ENCODE measurements at regions not wholly inside any gene's neighbourhood (a gene's known extent, or its start where the extent isn't known, plus 50 kb on each side); places are given as distances from the start of the nearest gene placed in this dataset.

DNA sequence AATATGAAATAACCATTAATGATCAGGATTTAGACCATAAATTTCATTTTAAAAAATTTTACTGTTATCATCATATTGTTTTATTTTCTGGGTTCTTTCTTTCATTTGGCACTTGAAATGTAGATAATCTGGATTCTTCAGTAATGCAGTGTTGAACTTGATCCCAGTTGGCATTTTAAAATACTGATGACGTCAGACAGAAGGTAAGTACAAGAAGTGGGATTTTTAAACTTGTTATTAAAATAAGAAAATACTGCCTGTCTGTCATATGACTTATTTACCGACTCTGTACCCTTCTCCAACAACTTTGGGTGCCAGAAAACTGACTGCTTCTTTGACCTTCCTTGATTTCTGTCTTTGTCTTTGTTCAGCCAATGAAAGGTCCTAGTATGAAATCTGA, 415.1 kb upstream of the NEGR1 start:
- Histone ChIP-seq H3K36me3 (ENCODE audit: control insufficient read depth in 2 of 2, insufficient read depth in 2 of 2, low read length in 2 of 2) (no peaks in the 10 kb centered on the region), H3K9me3 (ENCODE audit: control insufficient read depth in 2 of 2, low read length in 2 of 2) (no peaks in the 10 kb centered on the region), H3K27me3 (ENCODE audit: control insufficient read depth in 2 of 2, insufficient read depth in 2 of 2, low read length in 2 of 2) (no peaks in the 10 kb centered on the region), H3K27ac (ENCODE audit: low read depth in 2 of 2, low read length in 2 of 2) (no peak overlapping the region), H3K9ac (ENCODE audit: low read depth in 1 of 2, low read length in 2 of 2) (no peak overlapping the region), H3K4me1 (ENCODE audit: control insufficient read depth in 2 of 2, insufficient read depth in 2 of 2, low read length in 2 of 2) (no peaks in the 10 kb centered on the region), H3K4me3 (ENCODE audit: low read length in 2 of 2) (no peak overlapping the region)

DNA sequence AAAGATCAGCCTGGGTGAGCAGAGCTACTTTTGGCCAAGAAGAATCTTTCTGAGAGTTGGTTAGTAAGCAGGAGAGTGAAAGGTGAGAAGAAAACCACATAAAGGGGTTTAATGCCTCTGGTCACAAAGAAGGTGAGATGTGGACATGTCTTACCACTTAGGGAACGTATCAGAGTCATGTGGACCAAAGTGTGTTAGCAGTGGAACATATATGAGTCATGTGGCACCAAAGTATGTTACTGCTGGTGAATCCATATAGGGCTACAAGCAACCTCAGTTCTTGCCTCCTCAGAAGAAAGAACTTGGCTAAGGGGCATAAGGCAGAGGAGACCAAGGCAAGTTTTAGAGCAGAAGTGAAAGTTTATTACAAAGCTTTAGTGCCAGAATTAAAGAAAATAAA, 411.6 kb upstream of the NEGR1 start:
- no peaks in the 10 kb centered on the region for H3K27me3 ChIP-seq (ENCODE audit: control insufficient read depth in 2 of 2, insufficient read depth in 2 of 2, low read length in 2 of 2)
- no peak overlapping the region for H3K9ac ChIP-seq (ENCODE audit: low read depth in 1 of 2, low read length in 2 of 2)
- no peaks in the 10 kb centered on the region for H3K4me1 ChIP-seq (ENCODE audit: control insufficient read depth in 2 of 2, insufficient read depth in 2 of 2, low read length in 2 of 2)
- no peak overlapping the region for H3K4me3 ChIP-seq (ENCODE audit: low read length in 2 of 2)
- H3K9me3 ChIP-seq (ENCODE audit: control insufficient read depth in 2 of 2, low read length in 2 of 2), result no peaks in the 10 kb centered on the region
- H3K36me3 ChIP-seq (ENCODE audit: control insufficient read depth in 2 of 2, insufficient read depth in 2 of 2, low read length in 2 of 2), result no peaks in the 10 kb centered on the region
- H3K27ac ChIP-seq (ENCODE audit: low read depth in 2 of 2, low read length in 2 of 2), result no peak overlapping the region

DNA sequence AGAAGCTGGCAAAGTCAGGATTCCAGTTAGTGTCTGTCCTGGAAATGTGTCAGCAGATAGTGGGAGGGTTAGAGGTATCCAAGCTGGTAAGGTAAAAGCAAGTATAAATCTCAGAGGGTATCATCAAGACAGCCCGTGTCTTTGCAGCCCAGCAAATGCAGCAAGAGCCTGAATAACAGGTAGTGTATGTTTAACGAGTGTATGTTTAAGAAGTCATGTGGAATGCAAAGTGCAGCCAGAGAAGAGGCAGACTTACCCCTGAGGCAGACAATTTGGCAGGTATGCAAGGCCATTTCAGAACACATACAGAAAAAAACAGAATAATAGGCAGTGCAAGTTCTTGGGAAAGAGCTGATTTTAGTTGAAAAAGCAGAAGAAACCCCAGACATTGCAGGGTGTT, 411.0 kb upstream of the NEGR1 start:
- no peak overlapping the region for H3K9ac ChIP-seq (ENCODE audit: low read depth in 1 of 2, low read length in 2 of 2)
- no peaks in the 10 kb centered on the region for H3K4me1 ChIP-seq (ENCODE audit: control insufficient read depth in 2 of 2, insufficient read depth in 2 of 2, low read length in 2 of 2)
- H3K36me3 ChIP-seq (ENCODE audit: control insufficient read depth in 2 of 2, insufficient read depth in 2 of 2, low read length in 2 of 2), result no peaks in the 10 kb centered on the region
- H3K4me3 ChIP-seq (ENCODE audit: low read length in 2 of 2), result no peak overlapping the region
- no peaks in the 10 kb centered on the region for H3K27me3 ChIP-seq (ENCODE audit: control insufficient read depth in 2 of 2, insufficient read depth in 2 of 2, low read length in 2 of 2)
- H3K27ac ChIP-seq (ENCODE audit: low read depth in 2 of 2, low read length in 2 of 2), result no peak overlapping the region
- H3K9me3 ChIP-seq (ENCODE audit: control insufficient read depth in 2 of 2, low read length in 2 of 2), result peaks cover 0 to 2% of the 10 kb centered on the region in 2 donors

DNA sequence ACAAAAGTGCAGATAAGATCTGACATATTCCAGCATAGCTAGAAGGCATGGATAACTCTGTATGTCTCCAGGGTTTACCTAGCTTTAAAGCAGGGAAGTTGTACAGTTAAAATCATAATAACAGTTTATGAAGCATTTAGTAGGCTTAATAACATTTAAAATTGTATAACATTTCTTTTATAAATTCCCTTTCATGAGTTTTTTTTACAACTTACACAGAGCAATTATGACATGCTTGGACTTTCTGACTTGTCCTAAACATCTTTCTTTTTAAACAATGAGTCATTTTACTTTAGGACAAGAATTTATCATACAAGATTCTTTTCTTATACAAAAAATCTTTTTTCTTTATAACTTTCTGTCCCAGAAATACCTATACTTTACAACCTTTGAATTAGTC, 408.5 kb upstream of the NEGR1 start:
- Histone ChIP-seq H3K9me3 (ENCODE audit: control insufficient read depth in 2 of 2, low read length in 2 of 2) (peaks cover 0 to 2% of the 10 kb centered on the region in 2 donors), H3K27me3 (ENCODE audit: control insufficient read depth in 2 of 2, insufficient read depth in 2 of 2, low read length in 2 of 2) (no peaks in the 10 kb centered on the region), H3K36me3 (ENCODE audit: control insufficient read depth in 2 of 2, insufficient read depth in 2 of 2, low read length in 2 of 2) (no peaks in the 10 kb centered on the region), H3K4me3 (ENCODE audit: low read length in 2 of 2) (no peak overlapping the region), H3K27ac (ENCODE audit: low read depth in 2 of 2, low read length in 2 of 2) (no peak overlapping the region), H3K9ac (ENCODE audit: low read depth in 1 of 2, low read length in 2 of 2) (no peak overlapping the region), H3K4me1 (ENCODE audit: control insufficient read depth in 2 of 2, insufficient read depth in 2 of 2, low read length in 2 of 2) (no peaks in the 10 kb centered on the region)

DNA sequence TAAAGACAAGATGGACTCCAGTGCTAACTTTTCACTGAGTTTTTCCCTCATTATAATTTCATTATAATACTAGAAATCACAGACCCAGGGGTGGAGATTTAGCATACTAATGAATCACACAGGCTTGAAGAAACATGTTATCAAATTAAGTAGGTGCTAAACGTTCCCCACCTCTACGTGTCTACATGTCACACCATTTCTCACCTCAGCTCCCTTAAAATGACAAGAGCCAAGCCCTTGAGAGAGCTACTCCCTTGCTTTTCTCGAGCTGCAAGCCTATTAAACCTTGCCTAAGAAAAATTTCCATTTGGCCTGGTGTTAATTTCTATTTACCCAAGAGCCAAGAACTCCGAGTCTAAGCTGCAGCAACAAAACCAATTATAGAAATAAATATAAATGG, 396.3 kb upstream of the NEGR1 start:
- no peaks in the 10 kb centered on the region for H3K27me3 ChIP-seq (ENCODE audit: control insufficient read depth in 2 of 2, insufficient read depth in 2 of 2, low read length in 2 of 2)
- no peaks in the 10 kb centered on the region for H3K9me3 ChIP-seq (ENCODE audit: control insufficient read depth in 2 of 2, low read length in 2 of 2)
- no peaks in the 10 kb centered on the region for H3K36me3 ChIP-seq (ENCODE audit: control insufficient read depth in 2 of 2, insufficient read depth in 2 of 2, low read length in 2 of 2)
- no peak overlapping the region for H3K9ac ChIP-seq (ENCODE audit: low read depth in 1 of 2, low read length in 2 of 2)
- H3K27ac ChIP-seq (ENCODE audit: low read depth in 2 of 2, low read length in 2 of 2), result no peak overlapping the region
- H3K4me3 ChIP-seq (ENCODE audit: low read length in 2 of 2), result no peak overlapping the region
- H3K4me1 ChIP-seq (ENCODE audit: control insufficient read depth in 2 of 2, insufficient read depth in 2 of 2, low read length in 2 of 2), result no peaks in the 10 kb centered on the region

DNA sequence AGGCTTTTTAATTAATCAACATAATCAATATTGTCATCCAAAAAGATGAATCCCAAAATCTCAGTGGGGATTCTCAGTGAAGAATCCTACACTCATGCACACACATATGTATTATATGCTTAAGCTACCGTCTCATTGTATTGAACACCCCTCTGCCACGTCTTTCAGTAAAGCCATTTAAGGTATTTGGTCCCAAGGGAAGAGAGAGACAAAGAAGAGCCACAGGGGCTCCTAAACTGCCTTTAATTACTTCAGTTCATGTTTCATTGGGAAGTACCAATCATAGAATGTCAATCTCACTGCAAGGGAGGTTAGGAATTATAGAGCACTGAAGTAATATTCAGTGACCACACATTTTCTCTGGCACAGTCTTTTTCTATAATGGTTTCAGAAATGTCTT, 388.6 kb upstream of the NEGR1 start:
- no peaks in the 10 kb centered on the region for H3K9me3 ChIP-seq (ENCODE audit: control insufficient read depth in 2 of 2, low read length in 2 of 2)
- no peak overlapping the region for H3K4me3 ChIP-seq (ENCODE audit: low read length in 2 of 2)
- H3K4me1 ChIP-seq (ENCODE audit: control insufficient read depth in 2 of 2, insufficient read depth in 2 of 2, low read length in 2 of 2), result no peaks in the 10 kb centered on the region
- H3K9ac ChIP-seq (ENCODE audit: low read depth in 1 of 2, low read length in 2 of 2), result no peak overlapping the region
- H3K36me3 ChIP-seq (ENCODE audit: control insufficient read depth in 2 of 2, insufficient read depth in 2 of 2, low read length in 2 of 2), result no peaks in the 10 kb centered on the region
- no peak overlapping the region for H3K27ac ChIP-seq (ENCODE audit: low read depth in 2 of 2, low read length in 2 of 2)
- H3K27me3 ChIP-seq (ENCODE audit: control insufficient read depth in 2 of 2, insufficient read depth in 2 of 2, low read length in 2 of 2), result no peaks in the 10 kb centered on the region

DNA sequence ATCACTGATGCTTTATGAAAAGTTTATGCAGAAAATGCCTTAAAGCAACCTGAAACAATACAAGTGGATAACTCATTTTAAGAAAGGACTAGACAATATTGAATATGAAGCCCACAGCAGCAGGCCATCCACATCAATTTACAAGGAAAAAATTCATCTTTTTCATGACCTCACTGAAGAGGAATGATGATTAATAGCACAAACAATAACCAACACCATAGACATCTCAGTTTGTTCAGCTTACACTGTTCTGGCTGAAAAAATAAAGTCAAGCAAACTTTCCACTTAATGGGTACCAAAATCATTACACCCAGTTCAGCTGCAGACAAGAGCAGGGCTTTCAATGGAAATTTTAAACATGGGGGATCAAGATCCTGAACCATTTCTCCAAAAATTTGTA, 380.6 kb upstream of the NEGR1 start:
- H3K27me3 ChIP-seq (ENCODE audit: control insufficient read depth in 2 of 2, insufficient read depth in 2 of 2, low read length in 2 of 2), result no peaks in the 10 kb centered on the region
- H3K4me3 ChIP-seq (ENCODE audit: low read length in 2 of 2), result no peak overlapping the region
- H3K27ac ChIP-seq (ENCODE audit: low read depth in 2 of 2, low read length in 2 of 2), result no peak overlapping the region
- no peak overlapping the region for H3K9ac ChIP-seq (ENCODE audit: low read depth in 1 of 2, low read length in 2 of 2)
- no peaks in the 10 kb centered on the region for H3K4me1 ChIP-seq (ENCODE audit: control insufficient read depth in 2 of 2, insufficient read depth in 2 of 2, low read length in 2 of 2)
- H3K9me3 ChIP-seq (ENCODE audit: control insufficient read depth in 2 of 2, low read length in 2 of 2), result no peaks in the 10 kb centered on the region
- no peaks in the 10 kb centered on the region for H3K36me3 ChIP-seq (ENCODE audit: control insufficient read depth in 2 of 2, insufficient read depth in 2 of 2, low read length in 2 of 2)

DNA sequence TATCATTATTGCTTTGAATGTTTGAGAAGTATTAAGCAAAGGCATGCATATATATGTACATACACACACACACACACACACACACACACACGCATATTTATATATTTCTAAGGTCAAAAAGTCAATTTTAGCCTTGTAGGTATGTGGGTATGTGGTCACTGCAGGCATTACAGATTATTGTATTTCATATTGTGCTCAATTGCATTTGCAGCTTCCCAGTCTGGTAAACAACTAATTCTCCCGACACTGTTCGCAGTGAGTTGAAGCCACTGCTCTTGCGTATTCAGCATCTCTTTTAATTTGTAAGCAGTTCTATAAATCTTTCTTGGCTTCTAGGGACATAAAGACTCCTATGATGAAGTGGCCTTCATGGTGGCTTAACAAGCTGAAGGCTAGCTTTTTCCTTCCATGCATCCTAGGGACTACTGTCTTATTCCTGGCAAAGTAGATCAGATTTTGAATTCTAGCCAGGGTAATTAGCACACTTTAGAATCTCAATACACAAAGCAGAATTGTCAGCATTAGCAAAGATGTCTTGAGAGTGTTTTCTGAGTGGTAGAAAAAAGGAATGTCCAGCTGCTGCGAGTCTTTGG, 368.6 kb upstream of the NEGR1 start:
- Histone ChIP-seq H3K27me3 (ENCODE audit: control insufficient read depth in 2 of 2, insufficient read depth in 2 of 2, low read length in 2 of 2) (no peaks in the 10 kb centered on the region), H3K36me3 (ENCODE audit: control insufficient read depth in 2 of 2, insufficient read depth in 2 of 2, low read length in 2 of 2) (no peaks in the 10 kb centered on the region), H3K27ac (ENCODE audit: low read depth in 2 of 2, low read length in 2 of 2) (no peak overlapping the region), H3K9ac (ENCODE audit: low read depth in 1 of 2, low read length in 2 of 2) (no peak overlapping the region), H3K4me1 (ENCODE audit: control insufficient read depth in 2 of 2, insufficient read depth in 2 of 2, low read length in 2 of 2) (no peaks in the 10 kb centered on the region), H3K9me3 (ENCODE audit: control insufficient read depth in 2 of 2, low read length in 2 of 2) (no peaks in the 10 kb centered on the region), H3K4me3 (ENCODE audit: low read length in 2 of 2) (no peak overlapping the region)

DNA sequence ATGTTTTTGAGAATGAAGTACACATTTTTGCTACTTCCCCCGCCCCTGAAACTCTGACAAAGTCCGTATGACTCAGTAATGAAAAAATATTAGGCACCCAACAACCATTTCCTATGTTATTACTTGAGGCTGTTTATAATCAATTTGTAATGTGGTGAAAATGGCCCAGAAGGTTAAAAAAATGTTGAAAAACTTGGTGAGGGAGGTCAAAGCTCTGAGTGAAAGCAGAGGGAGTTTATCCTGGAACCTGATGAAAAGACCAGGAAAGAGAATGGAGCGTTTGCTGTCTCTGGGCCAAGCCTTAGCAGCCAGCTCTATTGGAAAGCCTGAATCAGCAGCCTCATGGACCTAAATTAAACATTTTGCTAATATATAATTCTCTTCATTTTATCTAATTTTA, 367.7 kb upstream of the NEGR1 start:
- Histone ChIP-seq H3K9ac (ENCODE audit: low read depth in 1 of 2, low read length in 2 of 2) (no peak overlapping the region), H3K4me1 (ENCODE audit: control insufficient read depth in 2 of 2, insufficient read depth in 2 of 2, low read length in 2 of 2) (no peaks in the 10 kb centered on the region), H3K9me3 (ENCODE audit: control insufficient read depth in 2 of 2, low read length in 2 of 2) (no peaks in the 10 kb centered on the region), H3K36me3 (ENCODE audit: control insufficient read depth in 2 of 2, insufficient read depth in 2 of 2, low read length in 2 of 2) (no peaks in the 10 kb centered on the region), H3K4me3 (ENCODE audit: low read length in 2 of 2) (no peak overlapping the region), H3K27me3 (ENCODE audit: control insufficient read depth in 2 of 2, insufficient read depth in 2 of 2, low read length in 2 of 2) (no peaks in the 10 kb centered on the region), H3K27ac (ENCODE audit: low read depth in 2 of 2, low read length in 2 of 2) (no peak overlapping the region)

DNA sequence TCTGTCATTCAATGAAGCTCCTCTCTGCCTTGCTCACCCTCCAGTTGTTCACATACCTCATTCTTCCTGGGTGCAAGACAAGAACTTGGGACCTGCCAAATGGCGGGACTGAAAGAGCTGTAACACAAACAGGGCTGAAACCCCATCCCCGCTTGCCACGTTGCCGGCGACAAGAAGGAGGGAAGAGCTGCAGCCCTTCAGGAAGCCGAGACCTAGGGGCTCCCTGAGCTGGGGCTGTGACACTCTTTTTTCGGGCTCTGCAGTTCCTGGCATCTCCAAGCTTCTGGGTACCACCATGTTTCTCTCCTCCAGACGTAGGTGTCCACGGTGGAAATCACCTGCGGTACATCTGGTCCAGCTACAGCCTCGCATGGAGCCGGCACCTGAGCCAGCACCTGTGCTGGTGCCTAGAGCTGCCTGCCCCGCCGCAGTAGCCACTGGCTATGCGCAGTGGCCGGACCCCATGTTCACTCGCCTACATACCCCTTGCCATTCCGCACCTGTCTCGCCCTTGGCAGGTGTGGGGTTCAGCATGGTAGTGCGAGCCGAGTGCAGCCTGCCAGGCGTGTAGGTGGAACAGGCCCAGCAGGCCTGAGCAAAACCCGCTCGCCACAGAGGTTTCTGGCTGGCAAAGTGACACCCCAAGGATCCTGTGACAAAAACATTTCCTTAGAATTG, 367.0 kb upstream of the NEGR1 start:
- Histone ChIP-seq H3K4me3 (ENCODE audit: low read length in 2 of 2) (no peak overlapping the region), H3K9ac (ENCODE audit: low read depth in 1 of 2, low read length in 2 of 2) (no peak overlapping the region), H3K27me3 (ENCODE audit: control insufficient read depth in 2 of 2, insufficient read depth in 2 of 2, low read length in 2 of 2) (no peaks in the 10 kb centered on the region), H3K36me3 (ENCODE audit: control insufficient read depth in 2 of 2, insufficient read depth in 2 of 2, low read length in 2 of 2) (no peaks in the 10 kb centered on the region), H3K9me3 (ENCODE audit: control insufficient read depth in 2 of 2, low read length in 2 of 2) (no peaks in the 10 kb centered on the region), H3K27ac (ENCODE audit: low read depth in 2 of 2, low read length in 2 of 2) (no peak overlapping the region), H3K4me1 (ENCODE audit: control insufficient read depth in 2 of 2, insufficient read depth in 2 of 2, low read length in 2 of 2) (no peaks in the 10 kb centered on the region)

All from mucosa of rectum (tissue), 2 donors.